Rectal smooth muscle tissue (tissue), 1 donor: ENCODE measurements at regions not wholly inside any gene's neighbourhood (a gene's known extent, or its start where the extent isn't known, plus 50 kb on each side); places are given as distances from the start of the nearest gene placed in this dataset.

Experiments used
- H3K27ac ChIP-seq: one replicate; pipeline ENCODE4 v1.7.0; 2013; ENCODE audit warnings: low read depth, low read length, inconsistent platforms
- H3K27me3 ChIP-seq: one replicate; pipeline ENCODE4 v1.7.0; 2013; ENCODE audit warnings: low read length; ENCODE audit not compliant: control insufficient read depth, insufficient read depth
- H3K36me3 ChIP-seq: one replicate; pipeline ENCODE4 v1.7.0; 2013; ENCODE audit warnings: low read length; ENCODE audit not compliant: control insufficient read depth, insufficient read depth
- H3K4me1 ChIP-seq: one replicate; pipeline ENCODE4 v1.7.0; 2013; ENCODE audit warnings: low read length; ENCODE audit not compliant: control insufficient read depth, insufficient read depth
- H3K4me3 ChIP-seq: one replicate; pipeline ENCODE4 v1.7.0; 2013; ENCODE audit warnings: low read length
- H3K9ac ChIP-seq: one replicate; pipeline ENCODE4 v1.7.0; 2013; ENCODE audit warnings: low read length

DNA sequence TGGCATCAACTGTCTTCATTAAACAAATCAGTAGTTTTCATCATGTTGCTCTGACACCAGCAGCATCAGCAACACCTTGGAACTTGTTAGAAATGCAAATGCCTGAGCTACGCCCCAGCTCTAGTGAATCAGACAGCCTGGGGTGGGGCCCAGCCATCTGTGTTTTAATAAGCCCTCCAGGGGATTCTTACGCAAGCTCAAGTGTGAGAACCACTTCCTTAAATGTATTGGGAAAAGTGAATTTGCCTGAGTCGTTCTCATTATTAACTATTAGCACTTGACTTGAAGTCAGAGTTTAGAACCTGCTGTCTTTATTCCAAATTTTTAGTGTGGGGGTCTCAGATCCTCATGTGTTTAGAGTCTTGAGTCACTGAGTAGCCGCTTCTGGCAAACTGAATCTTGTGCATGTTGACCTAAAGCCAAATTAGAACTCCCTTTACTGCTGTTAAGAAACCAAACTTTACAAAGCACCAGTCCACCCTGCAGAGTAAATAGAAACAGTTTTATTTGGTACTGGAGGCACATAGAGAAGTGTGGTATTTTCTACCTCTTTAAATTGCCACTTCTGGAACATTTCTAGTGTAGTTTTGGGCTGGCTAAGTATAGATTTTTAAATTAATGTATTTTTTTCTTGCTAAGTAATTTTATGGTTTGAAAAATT lies 137.4 kb upstream of the COX10 start:
- Histone ChIP-seq H3K36me3 (no peaks in the 10 kb centered on the region), H3K27ac (peak overlapping the region; percentile 30), H3K9ac (no peak overlapping the region), H3K4me1 (no peaks in the 10 kb centered on the region), H3K27me3 (no peaks in the 10 kb centered on the region), H3K4me3 (no peak overlapping the region)

DNA sequence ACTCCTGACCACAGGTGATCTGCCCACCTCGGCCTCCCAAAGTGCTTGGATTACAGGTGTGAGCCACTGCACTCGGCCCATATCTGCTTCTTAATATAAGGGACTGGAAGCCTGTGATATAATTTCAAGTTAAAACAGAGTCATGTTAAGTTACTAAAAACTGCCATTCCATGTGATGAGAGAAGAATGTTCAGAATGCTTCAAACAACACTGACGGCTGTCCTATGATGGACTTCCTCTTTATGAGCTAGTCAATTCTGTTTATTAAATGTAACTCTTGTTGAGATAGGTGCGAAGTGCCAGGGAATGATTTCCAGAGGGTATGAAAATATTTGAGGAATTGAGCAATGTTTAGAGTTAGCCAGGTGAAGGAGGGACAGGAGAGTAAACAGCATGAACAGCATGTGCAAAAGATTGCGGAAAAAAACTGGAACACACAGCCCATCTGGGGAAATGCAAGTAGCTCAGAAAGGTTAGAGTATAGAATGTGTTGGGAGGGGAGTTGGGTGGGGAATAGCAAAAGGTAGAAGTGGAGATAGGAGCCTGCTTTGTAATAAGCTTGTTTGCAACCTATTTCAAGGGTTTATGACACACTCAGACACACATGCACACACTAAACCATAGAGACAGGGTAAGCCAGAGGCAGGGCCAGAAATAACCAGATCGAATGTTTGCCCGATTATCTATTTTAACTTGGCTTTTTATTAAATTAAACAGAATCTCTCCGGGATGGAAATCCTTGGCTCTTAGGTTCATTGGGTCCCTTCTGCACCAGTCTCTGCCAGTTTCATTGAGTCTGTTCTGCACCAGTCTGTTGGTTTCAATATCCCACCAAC lies 135.6 kb upstream of the COX10 start:
- no peak overlapping the region for H3K27ac ChIP-seq
- no peak overlapping the region for H3K4me3 ChIP-seq
- H3K27me3 ChIP-seq, result no peaks in the 10 kb centered on the region
- no peaks in the 10 kb centered on the region for H3K36me3 ChIP-seq
- H3K4me1 ChIP-seq, result no peaks in the 10 kb centered on the region
- no peak overlapping the region for H3K9ac ChIP-seq

DNA sequence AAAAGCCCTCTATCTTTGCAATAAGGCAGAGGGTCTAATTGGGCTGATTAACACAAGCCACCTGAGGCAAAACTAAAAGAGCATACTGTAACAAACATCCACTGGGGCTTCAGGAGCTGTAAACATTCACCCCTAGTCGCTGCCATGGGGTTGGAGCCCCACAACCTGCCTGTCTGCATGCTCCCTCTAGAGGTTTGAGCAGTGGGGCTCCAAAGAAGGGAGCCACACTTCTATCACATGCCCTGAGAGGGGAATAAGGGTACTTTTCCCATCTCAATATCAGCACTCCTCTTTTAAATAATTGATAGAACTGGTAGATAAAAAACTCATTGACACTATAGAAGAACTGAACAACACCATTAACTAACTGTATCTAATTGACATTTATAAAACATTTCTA lies 130.1 kb upstream of the COX10 start:
- Histone ChIP-seq H3K27ac (no peak overlapping the region), H3K36me3 (no peaks in the 10 kb centered on the region), H3K4me3 (no peak overlapping the region), H3K4me1 (no peaks in the 10 kb centered on the region), H3K27me3 (no peaks in the 10 kb centered on the region), H3K9ac (no peak overlapping the region)

GRCh38 chr17:13940858-13941665 lies 128.2 kb upstream of the COX10 start:
- Histone ChIP-seq H3K36me3 (no peaks in the 10 kb centered on the region), H3K4me3 (no peak overlapping the region), H3K27ac (no peak overlapping the region), H3K4me1 (no peaks in the 10 kb centered on the region), H3K27me3 (no peaks in the 10 kb centered on the region), H3K9ac (no peak overlapping the region)

GRCh38 chr17:13941781-13942180 lies 127.5 kb upstream of the COX10 start:
- Histone ChIP-seq H3K27ac (no peak overlapping the region), H3K27me3 (no peaks in the 10 kb centered on the region), H3K36me3 (no peaks in the 10 kb centered on the region), H3K4me3 (no peak overlapping the region), H3K9ac (no peak overlapping the region), H3K4me1 (no peaks in the 10 kb centered on the region)

- no peaks in the 10 kb centered on the region for H3K4me1 ChIP-seq
- no peak overlapping the region for H3K4me3 ChIP-seq
- H3K9ac ChIP-seq, result no peak overlapping the region
- H3K36me3 ChIP-seq, result no peaks in the 10 kb centered on the region
- no peaks in the 10 kb centered on the region for H3K27me3 ChIP-seq
- no peak overlapping the region for H3K27ac ChIP-seq
Observed at GRCh38 chr17:13943909-13944308, 125.4 kb upstream of the COX10 start.

DNA sequence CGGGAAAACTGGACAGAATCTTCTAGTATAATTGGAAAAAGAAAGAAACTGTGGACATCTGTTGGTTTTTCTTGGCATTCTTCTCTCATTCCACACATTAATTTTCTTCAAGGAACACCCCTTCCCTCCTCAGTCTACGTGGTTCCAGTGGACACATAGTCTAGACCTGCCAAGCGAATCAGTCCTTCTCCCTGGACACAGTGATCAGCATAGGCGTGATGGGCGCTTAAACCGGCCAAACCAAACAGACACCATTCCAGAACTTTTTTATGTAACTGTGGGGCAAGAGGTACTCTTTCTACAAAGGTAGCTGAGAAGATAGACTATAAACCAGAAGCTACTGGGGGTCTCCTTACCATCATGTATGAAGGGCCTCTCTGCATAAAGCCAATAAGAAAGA lies 121.8 kb upstream of the COX10 start:
- Histone ChIP-seq H3K36me3 (no peaks in the 10 kb centered on the region), H3K9ac (no peak overlapping the region), H3K4me1 (no peaks in the 10 kb centered on the region), H3K4me3 (no peak overlapping the region), H3K27me3 (no peaks in the 10 kb centered on the region), H3K27ac (no peak overlapping the region)

- H3K4me3 ChIP-seq, result no peak overlapping the region
- H3K9ac ChIP-seq, result no peak overlapping the region
- H3K4me1 ChIP-seq, result no peaks in the 10 kb centered on the region
- H3K36me3 ChIP-seq, result no peaks in the 10 kb centered on the region
- H3K27me3 ChIP-seq, result no peaks in the 10 kb centered on the region
- no peak overlapping the region for H3K27ac ChIP-seq
Observed at GRCh38 chr17:13952009-13952750, 117.1 kb upstream of the COX10 start.

DNA sequence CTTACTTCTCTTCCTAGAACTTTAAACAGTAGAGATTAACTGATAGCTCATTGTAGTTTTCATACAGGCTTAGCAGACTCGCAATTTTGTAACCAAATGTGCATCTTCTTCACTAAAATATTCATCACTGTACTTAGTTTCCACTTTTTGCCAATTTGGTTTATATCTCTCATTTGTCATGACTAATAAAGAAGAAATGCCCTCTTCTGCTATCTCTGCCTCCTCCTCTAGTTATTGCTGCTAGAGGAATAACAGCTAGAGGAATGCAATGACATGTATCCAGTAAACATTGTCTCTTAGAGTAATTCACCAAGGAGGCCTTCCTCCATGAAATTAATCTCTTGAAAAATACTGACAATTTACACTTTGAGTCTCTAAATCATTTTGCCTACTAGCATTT lies 115.5 kb upstream of the COX10 start:
- Histone ChIP-seq H3K27ac (no peak overlapping the region), H3K4me1 (no peaks in the 10 kb centered on the region), H3K4me3 (no peak overlapping the region), H3K36me3 (no peaks in the 10 kb centered on the region), H3K27me3 (no peaks in the 10 kb centered on the region), H3K9ac (no peak overlapping the region)

GRCh38 chr17:13957636-13958035 lies 111.7 kb upstream of the COX10 start:
- Histone ChIP-seq H3K36me3 (no peaks in the 10 kb centered on the region), H3K4me1 (no peaks in the 10 kb centered on the region), H3K27me3 (no peaks in the 10 kb centered on the region), H3K9ac (no peak overlapping the region), H3K27ac (no peak overlapping the region), H3K4me3 (no peak overlapping the region)

GRCh38 chr17:13958773-13959172 lies 110.5 kb upstream of the COX10 start:
- no peak overlapping the region for H3K4me3 ChIP-seq
- no peaks in the 10 kb centered on the region for H3K4me1 ChIP-seq
- H3K27me3 ChIP-seq, result no peaks in the 10 kb centered on the region
- H3K27ac ChIP-seq, result no peak overlapping the region
- no peak overlapping the region for H3K9ac ChIP-seq
- no peaks in the 10 kb centered on the region for H3K36me3 ChIP-seq

DNA sequence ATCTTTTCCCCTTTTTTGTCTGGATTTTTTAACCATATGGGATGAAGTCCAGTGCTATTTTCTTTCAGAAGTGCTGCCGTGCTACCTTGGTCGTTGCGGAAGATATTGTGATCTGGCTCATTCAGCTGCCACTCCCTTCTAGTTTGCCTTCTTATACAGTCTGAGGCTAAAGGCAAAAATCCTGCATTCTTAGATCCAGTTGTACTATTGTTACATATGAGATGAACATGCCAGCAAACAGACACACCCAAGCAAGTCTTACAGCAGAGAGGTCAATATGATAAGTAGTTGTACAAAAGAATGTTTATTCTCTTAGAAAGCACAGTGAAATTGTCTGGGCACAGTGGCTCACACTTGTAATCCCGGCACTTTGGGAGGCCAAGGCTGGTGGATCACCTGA lies 108.0 kb upstream of the COX10 start:
- Histone ChIP-seq H3K36me3 (no peaks in the 10 kb centered on the region), H3K4me3 (no peak overlapping the region), H3K27me3 (no peaks in the 10 kb centered on the region), H3K27ac (no peak overlapping the region), H3K9ac (no peak overlapping the region), H3K4me1 (no peaks in the 10 kb centered on the region)
